Colon (tissue), 2 donors: ENCODE measurements at regions not wholly inside any gene's neighbourhood (a gene's known extent, or its start where the extent isn't known, plus 50 kb on each side); places are given as distances from the start of the nearest gene placed in this dataset.

Experiments used
- FAIRE-seq: peaks from 2 replicates; lab custom pipeline; 2012; peaks lifted over from hg19 to GRCh38; lab: Jason Lieb, UNC
- donor health status: control.
- donor health status: control.

- FAIRE-seq: peak; percentile 36
Measured at GRCh38 chr11:114758627-114759026, 80.3 kb downstream of the NXPE2 start.

DNA sequence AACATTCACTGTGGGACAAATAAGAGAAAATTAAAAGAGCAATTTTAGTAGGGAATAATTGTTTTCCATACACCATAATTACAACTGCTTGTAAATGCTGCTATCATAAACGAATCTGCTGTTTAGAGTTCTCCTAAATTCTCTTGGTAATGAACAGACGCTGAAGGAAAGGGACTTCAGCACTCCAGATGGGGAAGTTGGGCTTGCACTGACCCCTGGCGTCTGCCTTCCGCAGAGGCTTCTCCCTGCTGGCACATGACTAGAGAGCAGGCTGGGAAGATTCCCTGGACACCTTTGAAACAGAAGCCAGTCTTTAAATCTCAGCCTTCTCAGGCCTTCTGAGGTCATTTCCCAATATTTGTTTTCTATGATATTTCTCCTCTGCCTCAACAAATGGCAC, 84.1 kb downstream of the NXPE2 start:
- FAIRE-seq: no peak

DNA sequence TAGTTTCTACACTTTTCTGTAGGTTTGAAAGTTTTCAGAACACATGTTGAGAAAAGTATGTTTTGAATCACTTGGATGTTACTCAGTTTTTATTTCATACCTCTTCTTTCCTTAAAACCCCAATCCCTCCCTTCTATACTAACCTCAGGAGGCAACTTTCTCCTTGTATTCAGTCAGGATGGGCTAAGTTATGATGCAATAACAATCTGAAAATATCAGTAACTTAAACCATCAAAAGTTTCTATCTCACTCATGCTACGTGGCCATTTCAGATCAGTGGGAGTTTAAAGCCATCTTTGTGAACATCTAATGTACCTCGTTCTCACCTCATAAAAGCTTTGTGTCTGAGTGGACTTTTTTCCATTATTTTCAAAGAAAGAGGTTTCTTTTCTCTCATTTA, 86.2 kb downstream of the NXPE2 start:
- no peak for FAIRE-seq

GRCh38 chr11:114771172-114771571, 92.8 kb downstream of the NXPE2 start:
- FAIRE-seq: no peak

DNA sequence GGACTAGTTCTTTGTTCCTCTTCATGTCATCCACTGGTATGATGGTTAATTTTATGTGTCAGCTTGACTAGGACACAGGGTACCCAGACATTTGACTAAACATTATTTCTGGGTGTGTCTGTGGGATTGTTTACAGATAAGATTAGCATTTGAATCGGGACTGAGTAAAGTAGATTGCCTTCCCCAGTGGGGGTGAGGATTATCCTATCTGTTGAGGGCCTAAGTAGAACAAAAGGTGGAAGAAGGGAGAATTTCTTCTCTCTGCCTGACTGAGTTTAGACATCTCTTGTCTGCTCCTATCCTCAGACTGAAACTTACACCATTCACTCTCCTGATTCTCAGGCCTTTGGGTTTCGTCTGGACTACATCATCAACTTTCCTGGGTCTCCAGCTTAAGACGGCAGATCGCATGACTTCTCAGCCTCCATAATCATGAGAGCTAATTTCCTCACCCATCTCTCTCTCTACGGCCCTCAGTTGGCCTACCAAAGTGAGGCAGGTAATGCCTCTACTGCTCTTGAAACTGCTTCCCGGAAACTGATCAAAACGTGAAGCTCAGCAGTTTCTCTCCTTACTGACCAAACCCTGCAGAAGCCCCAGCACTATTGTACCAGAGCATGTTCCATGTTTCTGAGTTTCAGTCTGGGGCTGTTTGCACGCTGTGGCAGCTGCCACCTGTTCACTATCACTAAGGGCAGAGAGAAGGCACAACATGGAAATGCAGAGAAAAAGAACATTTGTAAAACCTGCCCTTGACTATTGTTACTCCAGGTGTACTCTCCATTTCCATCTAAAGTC, 95.4 kb downstream of the NXPE2 start:
- no peak for FAIRE-seq

- FAIRE-seq: no peak
Measured at GRCh38 chr11:114774599-114775361, 96.5 kb downstream of the NXPE2 start.

DNA sequence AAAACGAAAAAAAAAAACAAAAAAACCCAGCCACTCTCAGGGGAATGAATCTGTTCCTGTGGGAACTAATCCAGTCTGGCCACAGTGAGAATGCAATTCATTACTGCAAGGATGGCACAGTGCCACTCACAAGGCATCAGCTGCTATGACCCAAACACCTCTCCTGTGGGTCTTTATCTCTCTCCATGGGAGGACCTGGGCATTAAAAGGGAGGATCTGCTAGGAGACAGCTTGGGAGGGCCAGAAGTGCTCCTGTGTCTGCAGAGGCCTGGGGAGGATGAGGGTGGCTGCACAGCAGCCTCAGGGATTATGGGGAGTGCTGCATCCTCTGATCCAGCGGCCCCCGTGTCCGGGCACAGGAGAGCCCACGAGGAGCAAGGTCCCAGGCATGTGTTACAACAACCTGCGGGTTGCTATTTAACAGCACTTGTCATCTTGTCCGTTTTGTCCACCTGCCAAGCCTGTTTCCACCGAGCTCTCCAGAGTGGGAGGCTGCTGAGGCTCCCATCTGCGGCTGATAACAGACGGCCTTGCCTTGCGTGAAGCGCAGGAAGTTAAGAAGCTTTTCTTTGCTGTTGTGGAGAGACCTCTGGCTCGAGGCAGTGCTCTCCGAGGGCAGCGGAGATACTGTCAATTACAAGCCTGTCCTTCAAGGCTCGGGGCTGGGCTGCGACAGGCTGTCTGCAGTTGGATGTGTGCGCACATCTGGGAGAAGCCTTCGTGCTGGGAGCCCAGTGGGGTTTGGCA, 97.7 kb downstream of the NXPE2 start:
- FAIRE-seq: no peak

GRCh38 chr11:114776956-114777355, 98.6 kb downstream of the NXPE2 start:
- FAIRE-seq: no peak

DNA sequence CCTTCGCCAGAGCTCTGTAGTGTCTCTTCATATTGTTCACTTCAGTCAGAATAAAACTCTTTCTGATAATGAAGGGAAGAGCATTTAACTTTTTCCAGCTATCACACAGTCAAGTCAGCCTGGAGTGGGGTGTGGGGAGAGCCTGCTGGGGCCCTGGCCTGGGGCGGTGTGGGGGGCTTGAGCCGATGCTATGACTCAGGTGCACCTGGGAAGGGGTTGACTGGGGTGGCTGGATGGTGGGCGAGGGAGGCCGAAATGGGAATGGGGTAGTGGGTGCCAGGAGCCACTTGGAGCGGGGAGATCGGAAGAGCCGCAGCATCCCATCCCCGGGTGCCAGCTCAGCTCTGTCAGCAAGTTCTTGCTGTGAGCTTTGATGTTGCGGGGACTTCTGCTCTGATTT, 100.9 kb downstream of the NXPE2 start:
- FAIRE-seq: no peak

DNA sequence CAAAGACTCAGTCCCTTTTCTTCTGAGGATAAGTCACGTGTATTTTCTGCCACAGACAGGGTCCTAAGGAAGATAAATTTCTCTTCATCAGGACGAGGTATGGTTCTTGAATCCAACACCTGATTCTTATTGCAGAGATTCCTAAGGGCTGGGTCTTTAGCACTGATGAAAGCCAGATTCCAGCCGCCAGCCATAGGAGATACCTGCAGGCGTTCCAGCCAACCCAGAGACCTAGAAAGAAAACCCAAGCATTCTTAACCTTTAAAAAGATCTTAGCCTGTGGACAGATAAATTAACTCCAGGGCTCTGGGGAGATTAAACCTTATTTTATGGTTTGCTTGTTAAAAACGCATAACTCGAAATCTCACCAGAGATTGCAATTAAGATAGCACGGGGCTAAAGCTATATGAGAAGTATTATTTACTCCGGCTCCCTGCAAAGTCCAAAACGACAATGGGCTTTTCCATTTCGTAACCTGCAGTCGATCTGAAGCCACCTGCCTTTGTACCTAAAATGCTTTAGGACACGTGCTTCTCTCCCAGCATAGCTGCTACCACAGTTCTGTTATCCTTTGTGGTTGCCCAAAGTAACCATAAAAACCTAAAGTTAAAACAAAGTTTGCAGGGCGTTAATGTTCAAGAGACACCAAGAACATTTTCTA, 104.5 kb downstream of the NXPE2 start:
- no peak for FAIRE-seq

GRCh38 chr11:114783805-114784204, 105.5 kb downstream of the NXPE2 start:
- FAIRE-seq: no peak

GRCh38 chr11:114784216-114784615, 105.9 kb downstream of the NXPE2 start:
- FAIRE-seq: no peak

GRCh38 chr11:114784891-114785290, 106.6 kb downstream of the NXPE2 start:
- no peak for FAIRE-seq

GRCh38 chr11:114785820-114786219, 107.5 kb downstream of the NXPE2 start:
- no peak for FAIRE-seq

- FAIRE-seq: no peak
Measured at GRCh38 chr11:114787126-114787525, 108.8 kb downstream of the NXPE2 start.

- FAIRE-seq: no peak
Measured at GRCh38 chr11:114790910-114791309, 112.6 kb downstream of the NXPE2 start.

DNA sequence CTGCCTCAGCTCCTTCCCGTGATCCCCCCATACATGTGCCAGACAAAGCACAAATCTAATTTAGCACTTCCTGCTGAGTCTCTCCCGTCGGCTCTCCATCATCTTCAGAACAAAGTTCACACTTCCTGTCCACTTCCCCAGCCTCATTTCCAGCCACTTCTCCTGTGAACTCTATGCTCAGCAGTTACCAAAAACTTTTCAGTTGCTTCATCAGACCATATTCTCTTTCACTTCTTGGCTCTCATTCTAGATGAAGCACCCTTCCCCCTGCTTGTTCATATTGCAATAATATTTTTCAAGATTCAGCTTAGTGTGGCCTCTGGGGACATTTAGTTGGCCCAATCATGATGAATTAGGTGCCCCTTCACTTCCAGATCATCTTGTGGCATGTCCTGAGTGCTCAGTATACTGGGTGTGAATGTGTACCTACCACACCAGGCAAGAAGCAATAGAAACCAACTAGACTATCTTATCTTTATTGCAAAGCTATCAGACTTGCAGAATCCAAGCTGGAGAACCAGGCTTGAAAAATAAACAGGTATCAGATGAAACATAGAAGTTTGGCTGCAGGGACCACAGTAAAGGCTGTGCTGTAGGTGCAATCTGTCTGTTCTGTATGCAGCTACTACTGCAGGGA, 115.8 kb downstream of the NXPE2 start:
- no peak for FAIRE-seq

DNA sequence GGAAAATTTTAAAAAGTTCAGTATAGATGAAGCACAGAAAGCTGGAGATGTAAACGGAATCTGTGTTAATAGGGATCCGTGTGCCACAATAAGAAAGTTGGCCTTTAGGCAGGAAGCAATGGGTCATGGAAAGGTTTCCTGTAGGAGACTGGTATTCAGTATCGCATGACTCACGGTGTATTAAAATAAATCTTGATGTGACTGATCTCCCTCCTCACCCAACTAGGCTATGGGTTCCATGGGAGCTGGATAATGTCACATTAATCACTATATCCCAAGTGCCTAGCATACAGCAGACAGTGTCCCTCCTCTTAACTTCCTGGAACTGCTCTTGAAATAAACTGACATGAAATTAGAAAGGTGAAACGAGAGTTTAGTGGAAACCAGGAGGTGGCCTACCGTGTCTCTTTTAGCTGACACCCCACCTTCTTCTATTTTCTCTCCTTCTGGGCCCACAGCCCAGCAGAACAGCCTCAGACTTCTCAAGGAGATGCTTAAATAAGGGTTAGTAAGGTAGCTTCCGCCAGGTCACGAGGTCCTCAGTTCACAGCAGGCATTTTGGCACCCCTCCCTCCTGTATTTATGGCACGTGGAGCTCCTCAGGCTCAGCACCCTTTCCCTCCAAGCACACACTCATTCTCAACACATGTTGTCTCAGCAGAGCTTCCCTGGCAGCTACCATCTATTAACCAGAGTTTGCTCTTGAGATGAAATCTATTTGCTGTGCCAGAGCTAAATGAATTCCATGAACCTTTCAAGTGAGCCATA, 118.8 kb downstream of the NXPE2 start:
- FAIRE-seq: no peak

DNA sequence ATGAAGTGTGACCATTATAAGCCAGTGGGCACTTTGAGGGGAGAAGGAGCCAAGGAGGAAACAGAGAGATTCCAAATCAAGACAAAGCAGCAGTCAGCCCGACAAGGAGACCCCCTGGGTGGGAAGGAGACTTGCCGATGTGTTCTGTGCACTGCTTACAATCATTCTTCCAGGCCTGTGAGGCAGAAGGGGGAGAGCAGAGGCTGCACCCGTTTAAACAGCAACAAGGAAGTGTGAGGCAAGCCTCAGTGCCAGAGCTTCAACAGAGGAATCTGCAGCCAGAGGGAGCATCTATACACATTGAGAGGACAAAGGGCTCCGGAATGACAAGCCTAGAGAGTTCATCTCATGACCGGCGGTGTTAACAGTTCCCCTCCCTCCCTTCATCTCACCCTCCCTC, 121.1 kb downstream of the NXPE2 start:
- FAIRE-seq: no peak

DNA sequence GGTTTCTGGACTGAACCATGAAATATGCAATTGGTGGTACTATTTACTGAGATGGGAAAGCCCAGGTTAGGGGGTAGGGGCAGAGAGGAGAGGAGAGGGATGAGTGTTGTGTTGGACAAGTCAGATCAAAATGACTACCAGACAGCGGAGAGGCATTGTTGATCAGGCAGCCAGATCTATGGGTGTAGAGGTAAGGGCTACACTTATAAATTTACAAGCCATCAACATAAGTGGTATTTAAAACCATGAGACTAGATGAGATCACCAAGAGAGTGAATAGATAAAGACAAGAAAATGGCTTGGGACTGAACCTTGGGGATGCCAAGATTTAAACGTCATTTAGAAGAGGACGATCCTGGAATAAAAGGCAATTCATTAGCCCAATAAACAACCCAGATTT, 123.4 kb downstream of the NXPE2 start:
- no peak for FAIRE-seq

- no peak for FAIRE-seq
Measured at GRCh38 chr11:114802878-114803277, 124.6 kb downstream of the NXPE2 start.
